ENCODE measurements at regions not wholly inside any gene's neighbourhood (a gene's known extent, or its start where the extent isn't known, plus 50 kb on each side); places are given as distances from the start of the nearest gene placed in this dataset.
"Not testable (repeated sequence)": the region's sequence is repeated elsewhere in the genome, so short reads cannot be mapped to it uniquely, and the experiment has no call there.

DNA sequence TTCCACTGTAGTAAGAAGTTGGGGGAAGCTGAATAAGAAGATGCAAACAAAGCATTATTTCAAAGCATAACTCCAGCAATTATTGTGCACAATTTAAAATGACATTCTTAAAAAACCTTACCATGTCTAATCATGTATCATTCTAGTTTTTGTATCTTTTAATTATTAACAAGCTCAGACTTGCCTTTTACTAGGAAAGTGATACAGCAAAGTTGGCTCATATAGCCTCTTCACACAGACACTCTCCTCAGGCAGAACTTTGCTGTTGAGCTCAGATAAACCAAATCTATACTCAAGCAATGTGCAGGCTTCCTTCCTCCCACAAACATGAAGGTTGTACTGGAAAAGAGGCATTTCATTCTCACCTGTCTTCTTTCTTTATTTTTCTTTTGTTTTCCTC, 358.7 kb upstream of the EMCN start:
- Histone ChIP-seq H3K4me3 (no peak overlapping the region), H3K36me3 (no peaks in the 10 kb centered on the region), H3K27ac (no peak overlapping the region), H3K9me3 (peaks cover 0 to 2% (median 0%) of the 10 kb centered on the region in 4 donors), H3K27me3 (no peaks in the 10 kb centered on the region), H3K4me1 (no peaks in the 10 kb centered on the region)
- no peak for TF ChIP-seq POLR2AphosphoS5 (IDR thresholded peaks at IDR 0.05)
- no peak for DNase-seq
- intact Hi-C loops (cut with DNase I): no loop called here

DNA sequence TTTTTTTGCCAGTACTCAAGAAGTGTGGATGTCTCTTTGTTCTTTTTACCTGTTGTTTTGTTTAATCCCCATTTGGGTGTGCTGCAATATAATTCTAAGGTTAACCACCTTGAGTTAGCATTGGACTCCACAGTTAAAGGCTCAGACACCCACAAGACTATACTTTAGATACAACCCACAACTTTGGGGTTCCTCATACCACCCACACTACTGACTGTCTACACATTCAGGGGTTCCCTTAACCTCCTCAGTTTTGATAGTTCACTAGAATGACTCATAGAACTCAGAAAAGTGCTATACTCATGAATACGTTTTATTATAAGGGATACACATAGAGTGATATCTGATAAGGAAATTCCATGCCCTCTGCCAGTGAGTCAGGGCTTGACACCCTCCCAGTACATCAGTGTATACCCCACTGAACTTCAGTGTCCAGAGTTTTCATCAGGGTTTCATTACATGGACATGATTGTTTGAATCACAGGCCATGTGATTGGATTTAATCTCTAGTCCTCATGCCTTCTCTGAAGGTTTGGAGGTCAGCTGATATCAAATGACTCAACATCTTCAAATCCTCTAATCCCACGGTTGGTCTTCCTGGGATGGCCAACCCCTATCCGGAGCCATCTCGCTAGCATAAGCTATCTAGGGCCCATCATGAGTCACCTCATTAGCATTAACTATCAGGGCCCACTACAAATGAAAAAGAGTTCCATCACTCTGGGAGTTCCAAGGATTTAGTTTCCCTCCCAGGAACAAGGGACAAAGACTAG, 357.7 kb upstream of the EMCN start:
- TF ChIP-seq POLR2A (IDR thresholded peaks at IDR 0.05) (no peak), EP300 (IDR thresholded peaks at IDR 0.05) (no peak), POLR2AphosphoS5 (IDR thresholded peaks at IDR 0.05) (no peak)
- TF ChIP-seq, protein P1, sequence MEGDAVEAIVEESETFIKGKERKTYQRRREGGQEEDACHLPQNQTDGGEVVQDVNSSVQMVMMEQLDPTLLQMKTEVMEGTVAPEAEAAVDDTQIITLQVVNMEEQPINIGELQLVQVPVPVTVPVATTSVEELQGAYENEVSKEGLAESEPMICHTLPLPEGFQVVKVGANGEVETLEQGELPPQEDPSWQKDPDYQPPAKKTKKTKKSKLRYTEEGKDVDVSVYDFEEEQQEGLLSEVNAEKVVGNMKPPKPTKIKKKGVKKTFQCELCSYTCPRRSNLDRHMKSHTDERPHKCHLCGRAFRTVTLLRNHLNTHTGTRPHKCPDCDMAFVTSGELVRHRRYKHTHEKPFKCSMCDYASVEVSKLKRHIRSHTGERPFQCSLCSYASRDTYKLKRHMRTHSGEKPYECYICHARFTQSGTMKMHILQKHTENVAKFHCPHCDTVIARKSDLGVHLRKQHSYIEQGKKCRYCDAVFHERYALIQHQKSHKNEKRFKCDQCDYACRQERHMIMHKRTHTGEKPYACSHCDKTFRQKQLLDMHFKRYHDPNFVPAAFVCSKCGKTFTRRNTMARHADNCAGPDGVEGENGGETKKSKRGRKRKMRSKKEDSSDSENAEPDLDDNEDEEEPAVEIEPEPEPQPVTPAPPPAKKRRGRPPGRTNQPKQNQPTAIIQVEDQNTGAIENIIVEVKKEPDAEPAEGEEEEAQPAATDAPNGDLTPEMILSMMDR (IDR thresholded peaks at IDR 0.05): no peak
- H3K27ac ChIP-seq: no peak overlapping the region
- H3K4me3 ChIP-seq: no peak overlapping the region
- H3K9me3 ChIP-seq: peaks cover 0 to 2% (median 0%) of the 10 kb centered on the region in 4 donors
- no peak for DNase-seq
- intact Hi-C loops (cut with DNase I): no loop called here
- no peaks in the 10 kb centered on the region for H3K27me3 ChIP-seq
- H3K36me3 ChIP-seq: no peaks in the 10 kb centered on the region
- H3K4me1 ChIP-seq: no peaks in the 10 kb centered on the region
- WGBS, 2 donors: 89 to 92% methylated on average over 4 of the region's 4 CpGs

- Histone ChIP-seq H3K27me3 (no peaks in the 10 kb centered on the region), H3K36me3 (no peaks in the 10 kb centered on the region), H3K27ac (no peak overlapping the region), H3K4me1 (no peaks in the 10 kb centered on the region), H3K4me3 (no peak overlapping the region), H3K9me3 (no peaks in the 10 kb centered on the region)
- DNase-seq: no peak
- 94% methylated on average over 3 of the region's 3 CpGs for WGBS, 2 donors
- no peak for TF ChIP-seq POLR2AphosphoS5 (IDR thresholded peaks at IDR 0.05)
- TF ChIP-seq POLR2A (IDR thresholded peaks at IDR 0.05): no peak
- no peak for TF ChIP-seq EP300 (IDR thresholded peaks at IDR 0.05)
- TF ChIP-seq, protein P1 (IDR thresholded peaks at IDR 0.05): no peak
- intact Hi-C loops (cut with DNase I): no loop called here
These were observed 355.0 kb upstream of the EMCN start for GRCh38 chr4:100872811-100873210.

DNA sequence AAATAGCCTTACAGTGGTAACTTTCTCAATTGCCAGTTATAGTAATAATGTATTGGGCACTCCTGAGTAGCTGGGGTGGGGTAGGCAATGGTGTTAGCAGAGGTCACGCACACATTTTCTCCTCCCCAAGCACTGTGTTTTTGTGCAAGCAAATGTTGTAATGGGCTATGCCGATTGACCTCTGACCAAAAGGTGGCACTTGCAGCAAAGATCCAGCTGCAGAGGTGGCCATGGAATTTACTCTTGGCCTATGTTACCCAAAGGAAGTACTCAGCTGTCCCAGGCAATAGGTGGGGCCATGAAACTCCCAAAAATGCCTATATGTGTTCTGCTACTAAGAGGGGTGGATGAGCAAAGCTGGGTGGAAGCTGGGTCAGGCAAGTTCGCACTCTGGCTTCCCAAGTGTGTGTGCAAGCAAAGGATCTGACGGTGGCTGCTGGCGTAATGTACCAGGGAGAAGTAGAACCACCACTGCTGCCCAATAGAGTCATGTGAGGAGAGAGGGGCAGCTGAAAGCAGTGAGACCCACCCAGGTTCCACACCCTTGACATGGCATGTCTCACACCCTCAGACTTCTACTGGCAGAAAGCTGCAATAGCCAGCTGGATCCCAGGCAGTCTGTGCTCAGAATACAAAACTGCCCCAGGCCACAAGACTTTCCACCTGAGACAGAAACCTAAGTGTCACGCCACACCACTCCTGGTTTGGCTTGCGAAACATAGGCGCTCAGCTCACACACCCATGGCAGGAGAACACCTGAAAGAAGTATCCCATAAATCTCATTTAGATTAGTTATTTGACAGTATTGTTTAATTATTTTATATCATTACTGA, 353.3 kb upstream of the EMCN start:
- Histone ChIP-seq H3K4me1 (no peaks in the 10 kb centered on the region), H3K36me3 (no peaks in the 10 kb centered on the region), H3K4me3 (no peak overlapping the region), H3K27ac (no peak overlapping the region), H3K9me3 (no peaks in the 10 kb centered on the region), H3K27me3 (no peaks in the 10 kb centered on the region)
- no peak for TF ChIP-seq POLR2AphosphoS5 (IDR thresholded peaks at IDR 0.05)
- TF ChIP-seq, protein P1 (IDR thresholded peaks at IDR 0.05): no peak
- no peak for TF ChIP-seq EP300 (IDR thresholded peaks at IDR 0.05)
- TF ChIP-seq POLR2A (IDR thresholded peaks at IDR 0.05): no peak
- no peak for DNase-seq
- WGBS, 2 donors: 95 to 96% methylated on average over 8 of the region's 8 CpGs
- intact Hi-C loops (cut with DNase I): no loop called here

- Histone ChIP-seq H3K27ac (no peak overlapping the region), H3K4me1 (no peaks in the 10 kb centered on the region), H3K4me3 (no peak overlapping the region), H3K27me3 (no peaks in the 10 kb centered on the region), H3K9me3 (no peaks in the 10 kb centered on the region), H3K36me3 (no peaks in the 10 kb centered on the region)
- TF ChIP-seq EP300 (IDR thresholded peaks at IDR 0.05) (no peak), POLR2AphosphoS5 (IDR thresholded peaks at IDR 0.05) (no peak), POLR2A (IDR thresholded peaks at IDR 0.05) (no peak)
- TF ChIP-seq, protein P1 (IDR thresholded peaks at IDR 0.05): no peak
- intact Hi-C loops (cut with DNase I): no loop called here
- WGBS, 2 donors: 90 to 97% methylated on average over 1 of the region's 1 CpG
- DNase-seq: no peak
These were observed 351.5 kb upstream of the EMCN start for GRCh38 chr4:100869276-100869675.

DNA sequence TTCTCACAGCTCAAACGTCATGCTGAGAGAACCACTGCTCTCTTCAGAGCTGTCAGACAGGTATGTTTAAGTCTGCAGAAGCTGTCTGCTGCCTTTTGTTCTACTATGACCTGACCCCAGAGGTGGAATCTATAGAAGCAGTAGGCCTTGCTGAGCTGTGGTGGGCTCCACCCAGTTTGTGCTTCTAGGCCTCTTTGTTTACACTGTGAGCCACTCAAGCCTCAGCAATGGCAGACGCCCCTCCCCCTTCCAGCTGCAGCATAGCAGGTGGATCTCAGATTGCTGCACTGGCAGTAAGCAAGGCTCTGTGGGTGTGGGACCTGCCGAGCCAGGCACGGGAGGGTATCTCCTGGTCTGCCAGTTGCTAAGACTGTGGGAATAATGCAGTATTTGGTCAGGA, 350.5 kb upstream of the EMCN start:
- H3K27ac ChIP-seq; intact Hi-C loops (cut with DNase I); H3K27me3 ChIP-seq; H3K4me1 ChIP-seq; H3K36me3 ChIP-seq; H3K9me3 ChIP-seq; H3K4me3 ChIP-seq: not testable (repeated sequence)
- peak; percentile 44 for DNase-seq
- WGBS, 2 donors: 24 to 60% methylated on average over 4 of the region's 4 CpGs

Measured in sigmoid colon (tissue), 6 donors.